ENCODE measurements at regions not wholly inside any gene's neighbourhood (a gene's known extent, or its start where the extent isn't known, plus 50 kb on each side); places are given as distances from the start of the nearest gene placed in this dataset.

DNA sequence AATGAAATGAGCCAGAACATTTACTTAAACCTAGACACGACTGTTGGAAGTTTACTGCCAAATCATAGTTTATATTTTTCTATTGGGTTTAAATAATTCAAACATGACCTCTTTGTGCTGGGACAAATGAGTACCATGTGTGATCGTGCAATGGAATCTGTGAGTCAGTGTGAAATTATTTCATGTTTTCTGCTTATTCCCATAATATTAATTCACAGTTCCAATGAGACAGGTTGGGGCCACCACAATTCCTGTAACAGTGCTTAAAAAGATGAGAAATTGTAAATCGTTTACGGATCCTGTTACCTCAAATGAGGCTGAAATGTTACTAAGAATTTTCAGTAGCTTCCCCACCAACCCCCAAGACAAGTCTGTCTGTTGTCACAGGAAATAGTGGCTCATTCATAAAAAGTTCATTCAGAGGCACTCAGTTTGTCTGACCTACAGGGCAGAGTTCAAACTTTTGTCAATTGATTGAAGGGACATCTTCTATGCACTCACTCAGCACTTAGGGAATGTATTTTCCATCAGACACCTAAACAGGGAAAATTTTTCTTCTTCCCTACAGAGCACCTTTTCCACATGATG is 563.9 kb upstream of the ADAMTS16 start:
- TF ChIP-seq, protein P1, sequence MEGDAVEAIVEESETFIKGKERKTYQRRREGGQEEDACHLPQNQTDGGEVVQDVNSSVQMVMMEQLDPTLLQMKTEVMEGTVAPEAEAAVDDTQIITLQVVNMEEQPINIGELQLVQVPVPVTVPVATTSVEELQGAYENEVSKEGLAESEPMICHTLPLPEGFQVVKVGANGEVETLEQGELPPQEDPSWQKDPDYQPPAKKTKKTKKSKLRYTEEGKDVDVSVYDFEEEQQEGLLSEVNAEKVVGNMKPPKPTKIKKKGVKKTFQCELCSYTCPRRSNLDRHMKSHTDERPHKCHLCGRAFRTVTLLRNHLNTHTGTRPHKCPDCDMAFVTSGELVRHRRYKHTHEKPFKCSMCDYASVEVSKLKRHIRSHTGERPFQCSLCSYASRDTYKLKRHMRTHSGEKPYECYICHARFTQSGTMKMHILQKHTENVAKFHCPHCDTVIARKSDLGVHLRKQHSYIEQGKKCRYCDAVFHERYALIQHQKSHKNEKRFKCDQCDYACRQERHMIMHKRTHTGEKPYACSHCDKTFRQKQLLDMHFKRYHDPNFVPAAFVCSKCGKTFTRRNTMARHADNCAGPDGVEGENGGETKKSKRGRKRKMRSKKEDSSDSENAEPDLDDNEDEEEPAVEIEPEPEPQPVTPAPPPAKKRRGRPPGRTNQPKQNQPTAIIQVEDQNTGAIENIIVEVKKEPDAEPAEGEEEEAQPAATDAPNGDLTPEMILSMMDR (IDR thresholded peaks at IDR 0.05) = no peak
- TF ChIP-seq POLR2AphosphoS5 (IDR thresholded peaks at IDR 0.05; ENCODE audit: insufficient read depth in 1 of 2, low read depth in 1 of 2) = no peak
